ENCODE measurements at regions not wholly inside any gene's neighbourhood (a gene's known extent, or its start where the extent isn't known, plus 50 kb on each side); places are given as distances from the start of the nearest gene placed in this dataset.

GRCh38 chr22:22787151-22787550 is 100.5 kb upstream of the IGLL5 start:
- no peak for TF ChIP-seq CTCF (IDR thresholded peaks at IDR 0.05)
- no peaks in the 10 kb centered on the region for H3K4me1 ChIP-seq (ENCODE audit: control insufficient read depth in 1 of 2, low read depth in 2 of 2)
- H3K36me3 ChIP-seq, result no peaks in the 10 kb centered on the region
- H3K4me3 ChIP-seq, result no peak overlapping the region
- H3K27ac ChIP-seq, result no peak overlapping the region
- DNase-seq (ENCODE audit: low spot score), result no peak
- no peaks in the 10 kb centered on the region for H3K9me3 ChIP-seq
- no peaks in the 10 kb centered on the region for H3K27me3 ChIP-seq (replicated peaks; ENCODE audit: insufficient read depth)
- no peak for ATAC-seq (ENCODE audit: insufficient number of reproducible peaks, low FRiP score, low read depth)

- TF ChIP-seq CTCF (IDR thresholded peaks at IDR 0.05), result peak; percentile 49
- Histone ChIP-seq H3K4me3 (no peak overlapping the region), H3K36me3 (no peaks in the 10 kb centered on the region), H3K27me3 (replicated peaks; ENCODE audit: insufficient read depth) (no peaks in the 10 kb centered on the region), H3K27ac (no peak overlapping the region), H3K9me3 (no peaks in the 10 kb centered on the region), H3K4me1 (ENCODE audit: control insufficient read depth in 1 of 2, low read depth in 2 of 2) (no peaks in the 10 kb centered on the region)
- DNase-seq (ENCODE audit: low spot score) (no peak), ATAC-seq (ENCODE audit: insufficient number of reproducible peaks, low FRiP score, low read depth) (no peak)
Measured at GRCh38 chr22:22787786-22788459, 99.7 kb upstream of the IGLL5 start.

GRCh38 chr22:22788460-22789037 is 99.1 kb upstream of the IGLL5 start:
- no peaks in the 10 kb centered on the region for H3K9me3 ChIP-seq
- TF ChIP-seq CTCF (IDR thresholded peaks at IDR 0.05), result no peak
- no peaks in the 10 kb centered on the region for H3K4me1 ChIP-seq (ENCODE audit: control insufficient read depth in 1 of 2, low read depth in 2 of 2)
- ATAC-seq (ENCODE audit: insufficient number of reproducible peaks, low FRiP score, low read depth) (no peak), DNase-seq (ENCODE audit: low spot score) (no peak)
- H3K27me3 ChIP-seq (replicated peaks; ENCODE audit: insufficient read depth), result no peaks in the 10 kb centered on the region
- no peaks in the 10 kb centered on the region for H3K36me3 ChIP-seq
- H3K4me3 ChIP-seq, result no peak overlapping the region
- H3K27ac ChIP-seq, result no peak overlapping the region

GRCh38 chr22:22789233-22789921 is 98.2 kb upstream of the IGLL5 start:
- Histone ChIP-seq H3K9me3 (no peaks in the 10 kb centered on the region), H3K27me3 (replicated peaks; ENCODE audit: insufficient read depth) (no peaks in the 10 kb centered on the region), H3K4me1 (ENCODE audit: control insufficient read depth in 1 of 2, low read depth in 2 of 2) (no peaks in the 10 kb centered on the region), H3K27ac (no peak overlapping the region), H3K36me3 (no peaks in the 10 kb centered on the region), H3K4me3 (no peak overlapping the region)
- no peak for TF ChIP-seq CTCF (IDR thresholded peaks at IDR 0.05)
- ATAC-seq (ENCODE audit: insufficient number of reproducible peaks, low FRiP score, low read depth) (no peak), DNase-seq (ENCODE audit: low spot score) (no peak)

Measured in thoracic aorta (tissue), 2 donors.